Fibroblast of pulmonary artery (primary cell): ENCODE measurements at regions not wholly inside any gene's neighbourhood (a gene's known extent, or its start where the extent isn't known, plus 50 kb on each side); places are given as distances from the start of the nearest gene placed in this dataset.

Experiments used
- DNase-seq: peaks from one replicate; pipeline ENCODE4 v3.0.0-alpha.2; 2010; ENCODE audit warnings: low read depth
- H3K4me3 ChIP-seq: replicated peaks from 2 replicates; pipeline ENCODE4 v1.5.1; 2011; ENCODE audit warnings: low read depth, mild to moderate bottlenecking, control low read depth, low read length, moderate library complexity
- TF ChIP-seq, protein P1 (sequence below): IDR thresholded peaks from 2 replicates; pipeline ENCODE4 v1.5.1; 2011; ENCODE audit warnings: mild to moderate bottlenecking, control low read depth, low read length, inconsistent platforms; ENCODE audit errors: missing control alignments

DNA sequence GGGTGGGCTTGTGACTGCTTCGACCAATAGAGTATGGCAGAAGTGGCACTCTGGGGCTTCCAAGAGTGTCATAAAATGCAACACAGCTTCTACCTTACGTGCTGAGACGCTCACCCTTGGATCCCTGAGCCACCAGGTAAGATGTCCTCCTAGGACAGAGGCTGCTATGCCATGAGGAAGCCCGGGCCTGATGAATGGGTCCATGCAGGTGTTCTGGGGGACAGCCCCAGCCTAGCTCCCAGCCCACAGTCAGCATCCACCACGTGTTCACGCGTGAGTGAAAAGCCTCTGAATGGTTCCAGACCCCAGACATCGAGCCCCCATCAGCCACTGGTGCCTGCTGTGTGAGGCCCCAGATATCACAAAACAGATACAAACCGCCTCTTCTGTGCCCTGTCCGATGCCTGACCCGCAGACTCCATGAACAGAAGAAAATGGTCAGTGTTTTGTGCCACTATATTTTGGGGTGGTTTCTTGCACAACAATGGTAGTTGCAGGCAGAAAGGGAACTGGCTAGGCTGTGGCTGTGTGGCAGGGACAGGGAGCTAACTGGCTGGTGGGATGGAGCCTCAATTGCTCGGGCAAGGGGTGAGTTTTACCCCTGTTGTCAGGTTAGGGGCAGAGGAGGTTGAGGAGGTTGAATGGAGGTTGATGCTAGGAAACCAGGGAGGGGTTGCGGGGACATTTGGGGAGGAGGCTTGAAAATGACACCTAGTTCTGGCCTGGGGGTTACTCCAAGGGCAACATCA is 92.2 kb downstream of the LINGO1 start:
- no peak overlapping the region for H3K4me3 ChIP-seq
- TF ChIP-seq, protein P1, sequence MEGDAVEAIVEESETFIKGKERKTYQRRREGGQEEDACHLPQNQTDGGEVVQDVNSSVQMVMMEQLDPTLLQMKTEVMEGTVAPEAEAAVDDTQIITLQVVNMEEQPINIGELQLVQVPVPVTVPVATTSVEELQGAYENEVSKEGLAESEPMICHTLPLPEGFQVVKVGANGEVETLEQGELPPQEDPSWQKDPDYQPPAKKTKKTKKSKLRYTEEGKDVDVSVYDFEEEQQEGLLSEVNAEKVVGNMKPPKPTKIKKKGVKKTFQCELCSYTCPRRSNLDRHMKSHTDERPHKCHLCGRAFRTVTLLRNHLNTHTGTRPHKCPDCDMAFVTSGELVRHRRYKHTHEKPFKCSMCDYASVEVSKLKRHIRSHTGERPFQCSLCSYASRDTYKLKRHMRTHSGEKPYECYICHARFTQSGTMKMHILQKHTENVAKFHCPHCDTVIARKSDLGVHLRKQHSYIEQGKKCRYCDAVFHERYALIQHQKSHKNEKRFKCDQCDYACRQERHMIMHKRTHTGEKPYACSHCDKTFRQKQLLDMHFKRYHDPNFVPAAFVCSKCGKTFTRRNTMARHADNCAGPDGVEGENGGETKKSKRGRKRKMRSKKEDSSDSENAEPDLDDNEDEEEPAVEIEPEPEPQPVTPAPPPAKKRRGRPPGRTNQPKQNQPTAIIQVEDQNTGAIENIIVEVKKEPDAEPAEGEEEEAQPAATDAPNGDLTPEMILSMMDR: no peak
- no peak for DNase-seq

DNA sequence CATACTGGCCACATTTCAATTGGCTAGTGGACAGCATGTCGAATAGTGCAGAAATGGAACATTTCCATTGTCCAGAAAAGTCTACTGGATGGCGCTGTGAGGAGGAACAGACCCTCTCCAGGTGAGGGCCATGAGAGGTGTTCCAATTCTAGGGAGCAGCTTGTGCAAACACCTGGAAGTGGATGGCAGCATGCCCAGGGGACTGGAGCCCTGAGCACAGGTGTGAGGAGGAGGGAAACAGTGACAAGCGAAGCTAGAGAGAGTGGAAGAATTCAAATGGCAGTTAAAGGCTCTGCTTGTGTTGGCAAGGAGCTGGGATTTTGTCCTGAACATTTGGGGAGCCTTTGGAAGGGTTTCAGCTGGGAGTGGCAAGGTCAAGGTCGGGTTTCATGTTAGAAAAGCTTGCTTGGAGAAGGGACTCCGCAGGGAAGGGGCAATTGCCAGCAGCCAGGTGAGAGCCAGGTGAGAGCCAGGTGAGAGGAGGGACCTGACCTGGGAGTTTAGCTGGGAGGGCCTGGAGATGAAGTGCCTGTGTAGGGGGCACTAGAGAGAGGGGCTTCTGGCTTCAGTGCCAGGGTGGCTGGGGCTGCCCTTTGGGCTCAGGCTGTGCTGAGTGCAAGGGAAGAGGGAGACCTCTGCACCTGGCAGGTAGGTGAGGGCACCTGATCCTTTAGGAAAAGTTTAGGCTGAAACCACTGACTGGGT is 93.8 kb downstream of the LINGO1 start:
- TF ChIP-seq, protein P1: no peak
- no peak for DNase-seq
- no peak overlapping the region for H3K4me3 ChIP-seq

DNA sequence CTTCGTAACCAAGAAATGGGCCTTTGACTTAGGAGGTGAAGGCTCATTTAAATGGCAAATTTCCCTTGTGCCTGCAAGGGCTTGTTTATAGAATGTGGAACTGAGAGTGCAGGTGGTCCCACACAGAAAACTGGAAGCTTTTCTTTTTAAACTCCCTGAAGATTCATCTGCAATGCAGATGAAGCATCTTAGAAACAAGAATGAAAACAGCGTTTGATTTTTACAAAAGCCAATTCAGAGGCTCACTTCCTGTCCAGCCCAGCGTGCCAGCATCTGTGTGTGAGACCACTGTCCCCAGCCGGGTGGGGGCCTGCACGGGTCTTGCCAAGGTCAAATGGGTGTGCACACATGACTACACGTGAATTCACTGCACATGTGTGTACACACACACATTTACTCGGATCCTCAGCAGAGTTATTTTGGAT is 94.7 kb downstream of the LINGO1 start:
- H3K4me3 ChIP-seq: no peak overlapping the region
- DNase-seq: no peak
- TF ChIP-seq, protein P1: no peak

DNA sequence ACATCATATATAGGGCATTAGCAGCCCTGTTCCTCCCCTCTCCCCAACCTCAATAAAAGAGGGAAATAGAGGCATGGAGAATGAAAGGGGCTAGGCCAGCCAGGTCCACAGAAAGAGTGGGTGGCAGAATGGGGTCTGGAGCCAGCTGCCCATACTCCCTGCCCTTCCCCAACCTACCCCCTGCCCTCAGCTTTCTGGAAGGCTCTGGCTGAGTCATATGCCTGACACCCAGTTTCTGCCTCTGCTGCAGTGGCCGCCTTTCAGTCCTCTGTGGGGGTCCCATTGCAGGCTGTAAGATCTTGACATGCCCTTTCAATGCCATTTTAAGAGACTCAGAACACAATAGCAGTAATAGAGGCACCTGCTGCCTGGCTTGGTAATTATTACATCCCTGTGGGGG is 95.7 kb downstream of the LINGO1 start:
- H3K4me3 ChIP-seq: no peak overlapping the region
- DNase-seq: no peak
- TF ChIP-seq, protein P1: no peak

DNA sequence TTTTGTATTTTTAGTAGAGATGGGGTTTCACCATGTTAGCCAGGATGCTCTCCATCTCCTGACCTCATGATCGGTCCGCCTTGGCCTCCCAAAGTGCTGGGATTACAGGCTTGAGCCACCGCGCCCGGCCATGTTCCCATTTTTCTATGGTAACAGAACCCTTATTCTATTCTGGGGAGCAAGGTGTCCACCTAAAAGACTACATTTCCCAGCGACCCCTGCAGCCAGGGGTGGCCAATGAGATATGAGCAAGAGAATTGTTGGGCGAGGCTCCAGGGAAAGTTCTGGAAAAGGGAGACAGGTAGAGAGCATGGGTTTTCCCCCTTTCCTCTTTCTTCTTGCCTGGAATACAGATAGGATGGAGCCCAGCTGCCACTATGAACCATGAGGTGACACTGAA is 96.9 kb downstream of the LINGO1 start:
- TF ChIP-seq, protein P1: no peak
- H3K4me3 ChIP-seq: no peak overlapping the region
- no peak for DNase-seq
